HFFc6 (cell line): ENCODE measurements at regions not wholly inside any gene's neighbourhood (a gene's known extent, or its start where the extent isn't known, plus 50 kb on each side); places are given as distances from the start of the nearest gene placed in this dataset.

Source experiments
- DNase-seq: peaks from one replicate; pipeline ENCODE4 v3.0.0-alpha.2; 2018
- H3K27ac Mint-ChIP-seq: 2 replicates; pipeline ENCODE4 v1.8.0; 2020; ENCODE audit warnings: mild to moderate bottlenecking, mixed read lengths
- H3K27me3 Mint-ChIP-seq: 2 replicates; pipeline ENCODE4 v1.8.0; 2021; ENCODE audit warnings: mild to moderate bottlenecking, moderate library complexity, mixed read lengths; ENCODE audit not compliant: insufficient read depth
- H3K36me3 Mint-ChIP-seq: 2 replicates; pipeline ENCODE4 v1.8.0; 2021; ENCODE audit warnings: low read depth, mixed read lengths
- H3K4me1 Mint-ChIP-seq: 2 replicates; pipeline ENCODE4 v1.8.0; 2020; ENCODE audit warnings: low read depth, mixed read lengths
- H3K4me3 Mint-ChIP-seq: 2 replicates; pipeline ENCODE4 v1.8.0; 2020; ENCODE audit warnings: mild to moderate bottlenecking, moderate library complexity, mixed read lengths
- H3K9me3 Mint-ChIP-seq: 2 replicates; pipeline ENCODE4 v1.8.0; 2020; ENCODE audit warnings: mild to moderate bottlenecking, mixed read lengths
- TF ChIP-seq, protein P1 (sequence below): fragments of 200-600 bp; sonication (generic); IDR thresholded peaks from 2 replicates; pipeline ENCODE4 v1.5.0; 2021; ENCODE audit warnings: antibody characterized with exemption, mild to moderate bottlenecking

DNA sequence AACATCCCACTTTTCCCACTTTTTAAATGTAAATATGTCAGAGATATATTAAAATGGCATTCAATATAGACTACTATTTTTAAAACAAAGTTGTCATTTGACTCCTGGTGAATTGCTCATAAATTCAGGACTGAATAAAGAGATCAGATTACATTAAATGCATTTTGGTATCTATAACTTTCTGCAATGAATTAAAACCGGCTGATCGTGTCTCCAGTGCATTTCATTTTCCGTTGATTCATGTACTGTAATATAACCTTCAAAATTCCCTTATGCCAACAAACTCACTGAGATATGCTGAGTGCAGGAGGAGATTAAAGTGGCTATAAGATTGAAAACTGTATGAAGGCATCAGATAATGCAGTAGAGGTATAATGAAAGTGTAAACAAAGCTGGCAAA lies 361.1 kb upstream of the CDIN1 start:
- Mint-ChIP-seq H3K27ac (no peak overlapping the region), H3K9me3 (peaks cover 9% of the 10 kb centered on the region), H3K36me3 (0 out of 2 replicates have a peak, but pooled peaks cover 13% of the 10 kb centered on the region), H3K4me1 (peaks cover 5% of the 10 kb centered on the region; the same call in 1 of the 2 replicates), H3K4me3 (no peak overlapping the region; the same call in 1 of the 2 replicates), H3K27me3 (peaks cover 2% of the 10 kb centered on the region; the same call in 1 of the 2 replicates)
- DNase-seq: no peak
- TF ChIP-seq, protein P1, sequence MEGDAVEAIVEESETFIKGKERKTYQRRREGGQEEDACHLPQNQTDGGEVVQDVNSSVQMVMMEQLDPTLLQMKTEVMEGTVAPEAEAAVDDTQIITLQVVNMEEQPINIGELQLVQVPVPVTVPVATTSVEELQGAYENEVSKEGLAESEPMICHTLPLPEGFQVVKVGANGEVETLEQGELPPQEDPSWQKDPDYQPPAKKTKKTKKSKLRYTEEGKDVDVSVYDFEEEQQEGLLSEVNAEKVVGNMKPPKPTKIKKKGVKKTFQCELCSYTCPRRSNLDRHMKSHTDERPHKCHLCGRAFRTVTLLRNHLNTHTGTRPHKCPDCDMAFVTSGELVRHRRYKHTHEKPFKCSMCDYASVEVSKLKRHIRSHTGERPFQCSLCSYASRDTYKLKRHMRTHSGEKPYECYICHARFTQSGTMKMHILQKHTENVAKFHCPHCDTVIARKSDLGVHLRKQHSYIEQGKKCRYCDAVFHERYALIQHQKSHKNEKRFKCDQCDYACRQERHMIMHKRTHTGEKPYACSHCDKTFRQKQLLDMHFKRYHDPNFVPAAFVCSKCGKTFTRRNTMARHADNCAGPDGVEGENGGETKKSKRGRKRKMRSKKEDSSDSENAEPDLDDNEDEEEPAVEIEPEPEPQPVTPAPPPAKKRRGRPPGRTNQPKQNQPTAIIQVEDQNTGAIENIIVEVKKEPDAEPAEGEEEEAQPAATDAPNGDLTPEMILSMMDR: no peak

DNA sequence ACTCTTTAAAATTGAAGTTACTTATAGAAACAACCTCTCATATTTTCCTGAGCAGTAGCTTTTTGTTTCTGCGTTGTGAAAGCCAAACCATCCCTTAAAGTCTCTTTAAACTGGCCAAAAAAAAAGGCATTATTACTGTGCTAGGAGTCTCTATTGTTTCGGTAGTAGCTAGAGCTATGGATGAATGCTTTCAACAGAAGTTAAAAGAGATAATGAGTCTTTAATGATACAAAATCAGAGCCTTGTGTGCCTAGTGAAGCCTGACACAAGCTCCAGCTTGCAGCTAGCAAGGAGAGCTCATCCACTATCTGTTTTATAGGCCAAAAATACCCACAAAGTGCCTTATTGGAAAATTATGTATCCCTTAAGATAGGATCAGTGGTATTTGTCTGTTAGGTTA lies 360.4 kb upstream of the CDIN1 start:
- H3K4me1 Mint-ChIP-seq: peaks cover 5% of the 10 kb centered on the region; the same call in 1 of the 2 replicates
- H3K36me3 Mint-ChIP-seq: 0 out of 2 replicates have a peak, but pooled peaks cover 13% of the 10 kb centered on the region
- DNase-seq: no peak
- no peak overlapping the region for H3K4me3 Mint-ChIP-seq
- TF ChIP-seq, protein P1: no peak
- H3K9me3 Mint-ChIP-seq: peaks cover 9% of the 10 kb centered on the region
- no peak overlapping the region for H3K27ac Mint-ChIP-seq
- H3K27me3 Mint-ChIP-seq: peaks cover 2% of the 10 kb centered on the region; the same call in 1 of the 2 replicates

DNA sequence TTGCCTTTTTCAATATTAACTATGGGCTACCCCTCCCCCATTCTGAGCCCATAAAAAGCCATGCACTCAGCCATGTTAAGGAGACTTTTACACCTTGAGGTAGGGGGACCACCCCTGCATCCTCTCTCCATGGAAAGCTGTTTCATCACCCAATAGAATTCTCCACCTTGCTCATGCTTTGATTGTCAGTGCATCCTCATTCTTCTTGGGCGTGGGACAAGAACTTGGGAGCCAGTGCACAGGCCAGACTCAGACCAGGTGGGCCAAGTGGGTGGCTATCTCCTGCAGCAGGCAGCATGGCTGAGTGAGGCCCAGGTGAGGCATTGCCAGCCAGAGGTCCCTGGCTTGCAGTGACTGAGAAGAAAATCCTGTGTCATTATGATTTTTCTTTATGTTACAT lies 357.4 kb upstream of the CDIN1 start:
- 0 out of 2 replicates have a peak, but pooled peaks cover 13% of the 10 kb centered on the region for H3K36me3 Mint-ChIP-seq
- no peak for DNase-seq
- H3K4me3 Mint-ChIP-seq: no peak overlapping the region
- no peak overlapping the region for H3K27ac Mint-ChIP-seq
- TF ChIP-seq, protein P1: no peak
- H3K4me1 Mint-ChIP-seq: peaks cover 5% of the 10 kb centered on the region; the same call in 1 of the 2 replicates
- peaks cover 9% of the 10 kb centered on the region for H3K9me3 Mint-ChIP-seq
- no peaks in the 10 kb centered on the region; the same call in 1 of the 2 replicates for H3K27me3 Mint-ChIP-seq

DNA sequence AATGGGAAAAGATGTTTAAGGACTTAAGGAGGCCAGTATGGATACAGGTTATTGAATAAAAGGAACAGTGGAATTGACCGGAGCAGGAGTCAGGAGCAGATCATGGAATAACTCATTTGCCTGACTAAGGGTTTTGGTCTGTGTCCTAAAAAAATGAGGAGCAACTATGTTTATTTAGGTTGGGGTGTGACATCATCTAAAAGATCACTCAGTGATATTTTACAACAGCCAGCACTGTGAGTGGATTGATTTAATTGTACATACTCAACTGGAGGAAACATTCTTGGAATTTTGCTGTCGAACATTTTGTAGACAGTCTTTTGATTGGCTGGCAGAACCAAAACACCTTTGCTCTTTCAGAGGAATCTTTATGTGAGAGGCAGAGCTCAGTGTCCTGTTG lies 348.6 kb upstream of the CDIN1 start:
- H3K4me3 Mint-ChIP-seq: 0 out of 2 replicates have a peak overlapping the region, but pooled peaks have one; percentile 3
- H3K27me3 Mint-ChIP-seq: no peaks in the 10 kb centered on the region
- TF ChIP-seq, protein P1: no peak
- H3K27ac Mint-ChIP-seq: no peak overlapping the region; the same call in 1 of the 2 replicates
- peaks cover 14% of the 10 kb centered on the region for H3K4me1 Mint-ChIP-seq
- DNase-seq: peak; percentile 20
- H3K9me3 Mint-ChIP-seq: no peaks in the 10 kb centered on the region
- H3K36me3 Mint-ChIP-seq: no peaks in the 10 kb centered on the region

DNA sequence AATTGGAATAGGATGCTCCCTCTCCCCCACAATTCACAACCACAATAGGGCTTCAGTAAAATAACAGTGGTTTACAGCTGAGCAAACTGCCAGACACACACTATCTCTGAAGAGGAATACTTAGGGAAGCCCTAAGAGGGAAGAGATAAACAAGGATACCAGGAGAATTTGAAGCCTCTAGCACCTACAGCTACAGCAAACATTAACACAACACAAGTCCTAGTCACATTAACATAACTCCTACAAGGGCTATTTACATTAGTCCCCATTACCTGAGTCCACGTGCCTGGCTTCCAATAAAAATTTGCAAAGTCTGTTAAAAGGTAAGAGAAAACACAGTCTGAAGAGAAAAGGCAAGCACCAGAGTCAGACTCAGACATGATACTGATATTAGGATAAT lies 346.9 kb upstream of the CDIN1 start:
- H3K36me3 Mint-ChIP-seq: no peaks in the 10 kb centered on the region
- TF ChIP-seq, protein P1: no peak
- no peak overlapping the region for H3K4me3 Mint-ChIP-seq

More for the DNA sequence above, 346.9 kb upstream of the CDIN1 start:
- Mint-ChIP-seq H3K27ac (no peak overlapping the region), H3K27me3 (peaks cover 1% of the 10 kb centered on the region; the same call in 1 of the 2 replicates), H3K9me3 (no peaks in the 10 kb centered on the region), H3K4me1 (peaks cover 14% of the 10 kb centered on the region)
- DNase-seq: no peak
